Neural cell (in vitro differentiated cells): ENCODE measurements at regions not wholly inside any gene's neighbourhood (a gene's known extent, or its start where the extent isn't known, plus 50 kb on each side); places are given as distances from the start of the nearest gene placed in this dataset.

Experiments
- H2AFZ ChIP-seq: fragments of 200-600, 300-800 bp; sonication (generic), shearing (Covaris generic); 2 replicates; pipeline ENCODE4 v1.6.0; 2014; ENCODE audit warnings: low read depth, mild to moderate bottlenecking, antibody characterized with exemption, low read length, moderate library complexity
- H3F3A ChIP-seq: fragments of 200-600 bp; shearing (Covaris generic); 2 replicates; pipeline ENCODE4 v1.6.1; 2016; ENCODE audit warnings: mild to moderate bottlenecking, moderate library complexity, mixed read lengths, antibody characterized with exemption, low read length; ENCODE audit not compliant: insufficient read depth, poor library complexity, severe bottlenecking
- H3K27ac ChIP-seq: fragments of 200-600, 300-800 bp; sonication (generic), shearing (Covaris generic); 2 replicates; pipeline ENCODE4 v1.5.1; 2014; ENCODE audit warnings: mild to moderate bottlenecking, low read length, moderate library complexity
- H3K27me3 ChIP-seq: fragments of 300-800, 200-600 bp; sonication (generic), shearing (Covaris generic); 2 replicates; pipeline ENCODE4 v1.6.0; 2014; ENCODE audit warnings: mild to moderate bottlenecking, low read depth, low read length, moderate library complexity; ENCODE audit not compliant: insufficient read depth
- H3K36me3 ChIP-seq: fragments of 300-800, 200-600 bp; sonication (generic), shearing (Covaris generic); 2 replicates; pipeline ENCODE4 v1.5.1; 2014; ENCODE audit warnings: mild to moderate bottlenecking, antibody characterized with exemption, low read length, moderate library complexity; ENCODE audit not compliant: insufficient read depth
- H3K4me2 ChIP-seq: fragments of 300-800, 200-600 bp; sonication (generic), shearing (Covaris generic); 2 replicates; pipeline ENCODE4 v1.6.0; 2014; ENCODE audit warnings: mild to moderate bottlenecking, low read length
- H3K4me3 ChIP-seq: fragments of 300-800, 200-600 bp; sonication (generic), shearing (Covaris generic); 2 replicates; pipeline ENCODE4 v1.5.1; 2014; ENCODE audit warnings: mild to moderate bottlenecking, low read length, moderate library complexity
- H3K79me2 ChIP-seq: fragments of 200-600 bp; shearing (Covaris generic); replicated peaks from 2 replicates; pipeline ENCODE4 v1.6.0; 2014; ENCODE audit warnings: mild to moderate bottlenecking, low read length, moderate library complexity; ENCODE audit not compliant: insufficient read depth
- H3K9ac ChIP-seq: fragments of 300-800, 200-600 bp; sonication (generic), shearing (Covaris generic); 2 replicates; pipeline ENCODE4 v1.6.1; 2016; ENCODE audit warnings: mild to moderate bottlenecking, low read length, mixed read lengths
- H3K9me2 ChIP-seq: fragments of 200-600 bp; shearing (Covaris generic); 2 replicates; pipeline ENCODE4 v1.6.1; 2016; ENCODE audit warnings: mild to moderate bottlenecking, low read length, mixed read lengths; ENCODE audit not compliant: insufficient read depth
- H3K9me3 ChIP-seq: fragments of 200-600, 300-800 bp; sonication (generic), shearing (Covaris generic); 2 replicates; pipeline ENCODE4 v1.6.1; 2016; ENCODE audit warnings: mild to moderate bottlenecking, mixed run types, low read length, moderate library complexity, mixed read lengths
- H4K20me1 ChIP-seq: fragments of 200-600 bp; shearing (Covaris generic); 2 replicates; pipeline ENCODE4 v1.6.1; 2016; ENCODE audit warnings: mild to moderate bottlenecking, mixed run types; ENCODE audit not compliant: insufficient read depth
- CTCF ChIP-seq: fragments of 450-650 bp; IDR thresholded peaks from 2 replicates; pipeline ENCODE4 v1.5.1; 2014; ENCODE audit warnings: antibody characterized with exemption, mild to moderate bottlenecking, moderate library complexity; ENCODE audit not compliant: poor library complexity, severe bottlenecking
- EP300 ChIP-seq: fragments of 450-650 bp; conservative IDR thresholded peaks from 2 replicates; pipeline ENCODE4 v1.6.1; 2014; ENCODE audit warnings: antibody characterized with exemption, mild to moderate bottlenecking, moderate library complexity; ENCODE audit not compliant: poor library complexity, severe bottlenecking
- EZH2 ChIP-seq: fragments of 200-600, 300-800 bp; shearing (Covaris generic), sonication (generic); IDR thresholded peaks from 2 replicates; pipeline ENCODE4 v1.6.1; 2014; ENCODE audit warnings: antibody characterized with exemption, low read length, borderline replicate concordance, mild to moderate bottlenecking; ENCODE audit not compliant: insufficient read depth, poor library complexity, severe bottlenecking
- MXI1 ChIP-seq: fragments of 450-650 bp; conservative IDR thresholded peaks from 2 replicates; pipeline ENCODE4 v1.6.1; 2014; ENCODE audit warnings: antibody characterized with exemption, mild to moderate bottlenecking; ENCODE audit not compliant: poor library complexity, severe bottlenecking
- POLR2AphosphoS5 ChIP-seq: IDR thresholded peaks from 2 replicates; pipeline ENCODE4 v1.6.1; 2012
- RAD21 ChIP-seq: fragments of 450-650 bp; conservative IDR thresholded peaks from 2 replicates; pipeline ENCODE4 v1.6.1; 2014; ENCODE audit warnings: antibody characterized with exemption, mild to moderate bottlenecking, moderate library complexity
- SMC3 ChIP-seq: fragments of 450-650 bp; conservative IDR thresholded peaks from 2 replicates; pipeline ENCODE4 v1.6.1; 2014; ENCODE audit warnings: antibody characterized with exemption, mild to moderate bottlenecking, moderate library complexity; ENCODE audit not compliant: poor library complexity
- TAF1 ChIP-seq: IDR thresholded peaks from 2 replicates; pipeline ENCODE4 v1.6.1; 2012; ENCODE audit warnings: low read depth
- TF ChIP-seq, protein P1 (sequence below): IDR thresholded peaks from 2 replicates; pipeline ENCODE4 v1.6.1; 2012; ENCODE audit warnings: borderline replicate concordance

GRCh38 chr14:49310298-49310697 is 275.9 kb downstream of the RPS29 start:
- H3K4me3 ChIP-seq: no peak overlapping the region
- no peak overlapping the region for H2AFZ ChIP-seq
- H3K9ac ChIP-seq: no peak overlapping the region
- TF ChIP-seq, protein P1, sequence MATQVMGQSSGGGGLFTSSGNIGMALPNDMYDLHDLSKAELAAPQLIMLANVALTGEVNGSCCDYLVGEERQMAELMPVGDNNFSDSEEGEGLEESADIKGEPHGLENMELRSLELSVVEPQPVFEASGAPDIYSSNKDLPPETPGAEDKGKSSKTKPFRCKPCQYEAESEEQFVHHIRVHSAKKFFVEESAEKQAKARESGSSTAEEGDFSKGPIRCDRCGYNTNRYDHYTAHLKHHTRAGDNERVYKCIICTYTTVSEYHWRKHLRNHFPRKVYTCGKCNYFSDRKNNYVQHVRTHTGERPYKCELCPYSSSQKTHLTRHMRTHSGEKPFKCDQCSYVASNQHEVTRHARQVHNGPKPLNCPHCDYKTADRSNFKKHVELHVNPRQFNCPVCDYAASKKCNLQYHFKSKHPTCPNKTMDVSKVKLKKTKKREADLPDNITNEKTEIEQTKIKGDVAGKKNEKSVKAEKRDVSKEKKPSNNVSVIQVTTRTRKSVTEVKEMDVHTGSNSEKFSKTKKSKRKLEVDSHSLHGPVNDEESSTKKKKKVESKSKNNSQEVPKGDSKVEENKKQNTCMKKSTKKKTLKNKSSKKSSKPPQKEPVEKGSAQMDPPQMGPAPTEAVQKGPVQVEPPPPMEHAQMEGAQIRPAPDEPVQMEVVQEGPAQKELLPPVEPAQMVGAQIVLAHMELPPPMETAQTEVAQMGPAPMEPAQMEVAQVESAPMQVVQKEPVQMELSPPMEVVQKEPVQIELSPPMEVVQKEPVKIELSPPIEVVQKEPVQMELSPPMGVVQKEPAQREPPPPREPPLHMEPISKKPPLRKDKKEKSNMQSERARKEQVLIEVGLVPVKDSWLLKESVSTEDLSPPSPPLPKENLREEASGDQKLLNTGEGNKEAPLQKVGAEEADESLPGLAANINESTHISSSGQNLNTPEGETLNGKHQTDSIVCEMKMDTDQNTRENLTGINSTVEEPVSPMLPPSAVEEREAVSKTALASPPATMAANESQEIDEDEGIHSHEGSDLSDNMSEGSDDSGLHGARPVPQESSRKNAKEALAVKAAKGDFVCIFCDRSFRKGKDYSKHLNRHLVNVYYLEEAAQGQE: no peak
- TF ChIP-seq SMC3: no peak
- H3F3A ChIP-seq: no peaks in the 10 kb centered on the region
- no peaks in the 10 kb centered on the region for H3K79me2 ChIP-seq
- H3K9me2 ChIP-seq: no peaks in the 10 kb centered on the region
- no peak overlapping the region for H3K27ac ChIP-seq
- H4K20me1 ChIP-seq: no peaks in the 10 kb centered on the region
- H3K9me3 ChIP-seq: no peaks in the 10 kb centered on the region
- no peaks in the 10 kb centered on the region for H3K36me3 ChIP-seq
- H3K4me2 ChIP-seq: no peak overlapping the region
- H3K27me3 ChIP-seq: no peaks in the 10 kb centered on the region

- no peaks in the 10 kb centered on the region for H3K79me2 ChIP-seq
- no peaks in the 10 kb centered on the region for H3K9me3 ChIP-seq
- H3K4me3 ChIP-seq: no peak overlapping the region
- H3F3A ChIP-seq: no peaks in the 10 kb centered on the region
- H3K27me3 ChIP-seq: no peaks in the 10 kb centered on the region
- no peak overlapping the region for H3K9ac ChIP-seq
- no peak overlapping the region for H3K4me2 ChIP-seq
- no peaks in the 10 kb centered on the region for H4K20me1 ChIP-seq
- no peak overlapping the region for H3K27ac ChIP-seq
- peak; percentile 87 for TF ChIP-seq RAD21
- TF ChIP-seq, protein P1: no peak
- no peak for TF ChIP-seq MXI1
- TF ChIP-seq EP300: no peak
- no peak for TF ChIP-seq TAF1
- peak; percentile 81 for TF ChIP-seq SMC3
- TF ChIP-seq CTCF: peak; percentile 79
- TF ChIP-seq EZH2: no peak
- no peak for TF ChIP-seq POLR2AphosphoS5
- H3K9me2 ChIP-seq: no peaks in the 10 kb centered on the region
- no peak overlapping the region for H2AFZ ChIP-seq
- no peaks in the 10 kb centered on the region for H3K36me3 ChIP-seq
Measured at GRCh38 chr14:49306152-49306751, 279.9 kb downstream of the RPS29 start.
